ENCODE measurements at regions not wholly inside any gene's neighbourhood (a gene's known extent, or its start where the extent isn't known, plus 50 kb on each side); places are given as distances from the start of the nearest gene placed in this dataset.
"Not testable (repeated sequence)": the region's sequence is repeated elsewhere in the genome, so short reads cannot be mapped to it uniquely, and the experiment has no call there.

GRCh38 chr3:106398891-106399600 lies 530.2 kb upstream of the CBLB start:
- no peak for DNase-seq (ENCODE audit: low read depth in 2 of 2)

DNA sequence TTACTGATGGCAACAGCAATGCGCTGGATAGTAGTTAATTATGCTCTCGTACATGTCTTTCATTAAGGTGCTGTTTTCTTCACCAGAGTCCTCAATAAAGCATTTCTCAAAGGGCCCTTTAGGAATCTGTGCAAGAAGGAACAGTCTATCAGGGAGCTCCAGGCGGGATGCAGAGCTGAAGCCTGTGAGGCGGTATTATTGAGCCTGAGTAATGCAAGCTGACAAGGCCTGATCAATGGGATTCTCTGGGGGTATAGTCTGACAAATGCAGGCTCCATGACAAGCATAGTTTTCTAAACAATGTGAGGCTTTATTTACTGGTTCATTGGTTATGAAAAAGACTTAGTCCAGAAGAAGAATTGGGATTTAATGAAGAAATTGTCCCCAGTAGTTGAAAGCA lies 530.9 kb upstream of the CBLB start:
- no peak for DNase-seq (ENCODE audit: low read depth in 2 of 2)

DNA sequence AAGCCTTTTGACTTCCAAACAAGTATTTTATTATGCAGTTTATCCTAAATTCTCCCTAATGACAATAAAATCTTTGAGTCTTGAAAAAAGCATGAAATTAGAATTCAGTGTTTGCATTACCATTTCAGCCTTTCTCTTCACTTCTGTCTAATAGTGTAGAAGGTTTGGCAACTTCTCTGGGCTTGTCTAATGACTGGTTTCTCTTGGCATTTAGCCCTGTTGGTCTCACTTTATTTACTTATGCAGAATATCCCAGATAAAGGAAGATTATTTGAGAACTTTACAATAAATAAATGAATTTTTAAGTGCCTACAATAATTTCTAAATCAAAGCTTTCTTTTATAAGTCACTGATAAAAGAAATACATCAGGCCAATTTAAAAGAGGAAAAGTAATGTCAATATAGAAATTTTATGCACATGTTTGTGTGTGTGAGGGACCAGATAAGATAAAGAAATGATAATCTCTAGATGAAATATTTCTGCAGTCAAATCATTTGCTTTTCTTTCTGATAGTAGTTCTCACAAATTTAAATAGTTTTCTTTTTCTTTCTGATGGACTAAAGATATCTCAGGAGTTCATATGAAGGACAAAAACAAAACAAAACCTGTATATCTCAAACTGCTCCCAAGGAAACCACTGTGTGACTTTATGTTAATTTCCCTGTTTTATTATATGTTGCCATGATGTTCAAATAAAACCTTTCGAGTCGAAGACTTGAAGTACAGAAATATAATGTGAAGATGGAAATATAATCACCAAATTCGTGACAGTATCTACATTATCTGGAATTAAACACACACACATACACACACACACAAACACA lies 533.1 kb upstream of the CBLB start:
- no peak for DNase-seq (ENCODE audit: low read depth in 2 of 2)

- DNase-seq (ENCODE audit: low read depth in 2 of 2), result no peak
Observed at GRCh38 chr3:106403371-106404145, 534.7 kb upstream of the CBLB start.

- no peak for DNase-seq (ENCODE audit: low read depth in 2 of 2)
Observed at GRCh38 chr3:106413683-106414082, 544.9 kb upstream of the CBLB start.

GRCh38 chr3:106420628-106421027 lies 551.8 kb upstream of the CBLB start:
- no peak for DNase-seq (ENCODE audit: low read depth in 2 of 2)

GRCh38 chr3:106421426-106421825 lies 552.6 kb upstream of the CBLB start:
- DNase-seq (ENCODE audit: low read depth in 2 of 2), result no peak

- DNase-seq (ENCODE audit: low read depth in 2 of 2), result no peak
Observed at GRCh38 chr3:106421909-106422308, 553.1 kb upstream of the CBLB start.

DNA sequence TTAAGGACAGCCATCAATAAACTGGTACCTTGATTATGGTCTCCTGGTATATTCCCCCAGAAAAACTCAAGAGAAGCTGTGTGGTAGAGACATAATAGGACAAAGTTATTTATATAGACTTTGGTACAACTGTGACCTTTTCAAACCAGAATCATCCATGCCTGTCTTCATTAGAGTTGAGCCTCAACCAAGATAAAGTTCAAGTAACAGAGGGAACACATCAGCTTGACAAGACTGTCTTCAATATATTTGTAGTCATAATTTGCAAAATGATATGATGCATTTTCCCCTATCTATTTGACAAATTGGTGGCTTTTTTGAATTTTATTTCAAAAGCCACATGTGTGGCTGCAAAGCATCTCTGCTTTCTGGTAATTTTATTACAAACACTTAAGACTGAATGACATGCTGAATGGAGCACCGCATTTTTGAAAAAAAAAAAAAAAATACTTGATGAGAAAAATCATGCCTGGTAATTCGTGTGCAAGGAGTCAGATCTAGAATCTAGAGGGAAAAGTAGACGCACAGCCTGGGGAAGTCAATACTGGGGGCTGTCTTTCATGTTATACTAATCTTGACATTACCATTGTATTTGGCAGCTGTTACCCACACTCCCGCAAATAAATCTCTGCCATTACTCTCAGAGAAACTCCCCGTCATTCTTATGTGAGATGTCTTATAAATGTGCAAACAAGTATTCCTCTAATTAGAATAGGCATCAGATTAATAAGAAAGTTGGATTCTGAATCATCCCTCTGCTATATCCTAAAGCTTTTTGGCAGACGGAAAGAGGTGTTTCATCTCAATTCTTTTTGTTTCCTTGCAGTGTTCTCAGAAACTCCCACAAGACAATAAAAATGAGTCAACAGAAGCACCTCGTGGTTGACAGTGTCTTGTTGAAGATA lies 554.8 kb upstream of the CBLB start:
- DNase-seq (ENCODE audit: low read depth in 2 of 2), result no peak

- DNase-seq (ENCODE audit: low read depth in 2 of 2), result no peak
Observed at GRCh38 chr3:106425026-106425425, 556.2 kb upstream of the CBLB start.

DNA sequence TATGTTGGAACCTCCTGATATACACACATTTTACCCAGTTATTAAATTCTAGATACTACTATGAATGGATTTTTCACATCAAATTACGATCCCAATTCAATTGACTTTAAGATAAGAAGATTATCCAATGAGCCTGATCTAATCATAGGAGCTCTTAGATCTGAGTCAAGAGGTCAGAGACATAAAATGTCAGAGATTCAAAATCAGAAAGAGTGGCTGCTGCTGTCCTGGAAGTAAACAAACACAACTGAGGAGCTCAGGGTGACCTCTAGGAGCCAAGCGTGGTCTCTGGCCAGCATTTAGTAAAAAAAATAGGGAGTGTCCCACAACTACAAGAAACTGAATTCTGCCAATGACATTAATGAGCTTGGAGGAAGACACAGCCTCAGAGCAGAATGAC lies 557.1 kb upstream of the CBLB start:
- no peak for DNase-seq (ENCODE audit: low read depth in 2 of 2)

DNA sequence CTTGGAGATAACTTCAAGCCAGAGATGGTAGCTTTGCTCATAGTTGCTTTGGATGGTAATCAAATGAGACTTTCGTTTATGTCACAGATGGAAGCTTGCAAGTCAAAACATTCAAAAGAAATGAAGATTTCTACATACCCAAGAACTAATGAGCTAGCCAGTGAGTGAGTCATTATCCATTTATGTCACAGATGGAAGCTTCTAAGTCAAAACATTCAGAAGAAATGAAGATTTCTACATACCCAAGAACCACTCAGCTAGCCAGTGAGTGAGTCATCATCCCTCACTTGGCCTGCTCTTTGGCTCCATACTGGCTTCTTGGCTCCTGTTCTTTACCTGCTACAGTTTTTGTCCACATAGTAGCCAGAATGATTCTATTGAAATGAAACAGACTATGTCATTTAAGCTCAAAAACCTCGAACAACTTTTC lies 559.8 kb upstream of the CBLB start:
- no peak for DNase-seq (ENCODE audit: low read depth in 2 of 2)

DNA sequence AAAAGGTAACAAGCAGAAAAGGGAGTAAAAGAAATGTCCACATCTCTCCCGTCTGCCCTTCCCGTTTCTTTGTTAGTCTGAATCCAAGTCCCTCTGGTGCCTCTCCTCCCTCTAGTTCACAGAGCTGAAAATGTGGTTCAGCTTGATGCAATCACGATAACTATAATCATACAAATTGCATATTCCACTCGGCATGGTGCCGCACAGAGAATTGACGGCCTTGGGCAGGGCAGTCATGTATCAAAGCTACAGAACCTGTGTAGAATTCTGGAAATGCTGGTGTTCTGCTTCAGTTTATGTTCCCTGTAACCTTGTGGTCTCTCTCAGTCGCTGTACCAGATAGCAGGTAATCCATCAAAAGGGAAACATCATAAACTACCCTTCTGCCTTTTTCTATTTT lies 562.9 kb upstream of the CBLB start:
- no peak for DNase-seq (ENCODE audit: low read depth in 2 of 2)

DNA sequence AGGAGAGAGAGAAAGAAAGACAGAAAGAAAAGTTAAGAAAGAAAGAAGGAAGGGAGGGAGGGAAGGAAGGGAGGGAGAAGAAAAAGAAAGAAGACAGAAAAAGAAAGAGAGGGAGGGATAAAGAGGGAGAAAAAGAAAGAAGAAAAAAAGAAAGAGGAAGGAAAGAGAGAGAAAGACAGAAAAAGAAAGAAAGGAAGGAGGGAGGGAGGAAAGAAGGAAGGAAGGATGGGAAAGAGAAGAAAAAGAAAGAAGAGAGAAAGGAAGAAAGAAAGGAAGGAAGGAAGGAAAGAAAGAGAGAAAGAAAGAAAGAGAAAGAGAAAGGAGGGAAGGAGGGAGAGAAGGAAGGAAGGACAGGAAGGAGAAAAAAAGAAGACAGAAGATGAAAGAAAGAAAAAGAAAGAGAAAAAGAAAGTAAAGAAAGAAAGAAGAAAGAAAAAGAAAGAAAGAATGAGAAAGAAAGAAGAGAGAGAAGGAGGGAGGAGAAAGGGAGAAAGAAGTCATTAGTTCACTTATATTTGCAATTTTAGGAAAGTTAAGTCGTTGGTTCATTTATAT lies 567.2 kb upstream of the CBLB start:
- DNase-seq (ENCODE audit: low read depth in 2 of 2), result no peak

GRCh38 chr3:106438887-106439286 lies 570.1 kb upstream of the CBLB start:
- DNase-seq (ENCODE audit: low read depth in 2 of 2), result no peak

- no peak for DNase-seq (ENCODE audit: low read depth in 2 of 2)
Observed at GRCh38 chr3:106440672-106441071, 571.9 kb upstream of the CBLB start.

DNA sequence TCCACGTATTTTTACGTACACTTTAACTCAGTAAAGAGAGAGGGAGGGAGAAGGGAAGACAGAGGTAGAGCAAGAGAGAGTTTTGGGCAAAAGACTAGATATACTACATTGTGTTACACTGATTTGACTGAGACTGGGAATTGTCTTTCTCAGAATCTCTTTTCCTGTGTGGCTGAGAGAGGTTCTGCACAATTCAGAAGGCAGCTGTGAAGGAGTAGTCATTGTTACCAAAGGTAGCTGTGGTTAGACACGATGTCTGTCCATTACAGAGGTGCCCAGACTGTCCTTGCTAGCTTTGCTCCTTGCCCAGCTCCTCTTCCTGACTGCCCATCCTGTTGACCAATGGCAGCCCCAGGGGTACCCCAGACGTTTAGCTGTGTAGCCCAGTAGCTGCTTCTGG lies 577.5 kb upstream of the CBLB start:
- DNase-seq (ENCODE audit: low read depth in 2 of 2), result no peak

DNA sequence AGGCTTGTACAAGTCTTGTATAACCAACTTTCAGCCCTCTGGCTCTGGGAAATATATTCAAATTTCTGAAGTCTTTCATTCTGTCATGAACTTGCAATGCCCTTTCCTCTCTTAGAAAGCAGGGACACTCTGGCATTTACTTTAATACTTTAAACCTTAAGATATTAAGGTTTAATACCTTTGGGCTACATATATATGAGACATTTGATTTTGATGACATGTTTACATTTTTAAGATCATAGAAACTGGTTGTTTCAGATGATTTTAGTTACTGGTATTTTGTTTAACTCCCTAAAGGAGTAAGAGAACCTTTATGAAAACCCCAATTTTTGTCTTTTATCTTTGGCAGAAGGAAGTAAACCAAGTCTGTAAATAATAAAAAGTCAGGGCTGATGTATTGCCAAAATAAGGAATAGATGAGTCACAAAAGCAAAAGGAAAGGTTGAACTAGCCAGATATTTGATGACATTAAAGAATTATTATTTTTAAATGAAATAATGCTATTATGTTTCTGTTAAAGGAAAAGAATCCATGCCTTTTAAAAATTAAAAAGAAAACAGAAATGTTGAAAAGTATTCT lies 579.0 kb upstream of the CBLB start:
- no peak for DNase-seq (ENCODE audit: low read depth in 2 of 2)

DNA sequence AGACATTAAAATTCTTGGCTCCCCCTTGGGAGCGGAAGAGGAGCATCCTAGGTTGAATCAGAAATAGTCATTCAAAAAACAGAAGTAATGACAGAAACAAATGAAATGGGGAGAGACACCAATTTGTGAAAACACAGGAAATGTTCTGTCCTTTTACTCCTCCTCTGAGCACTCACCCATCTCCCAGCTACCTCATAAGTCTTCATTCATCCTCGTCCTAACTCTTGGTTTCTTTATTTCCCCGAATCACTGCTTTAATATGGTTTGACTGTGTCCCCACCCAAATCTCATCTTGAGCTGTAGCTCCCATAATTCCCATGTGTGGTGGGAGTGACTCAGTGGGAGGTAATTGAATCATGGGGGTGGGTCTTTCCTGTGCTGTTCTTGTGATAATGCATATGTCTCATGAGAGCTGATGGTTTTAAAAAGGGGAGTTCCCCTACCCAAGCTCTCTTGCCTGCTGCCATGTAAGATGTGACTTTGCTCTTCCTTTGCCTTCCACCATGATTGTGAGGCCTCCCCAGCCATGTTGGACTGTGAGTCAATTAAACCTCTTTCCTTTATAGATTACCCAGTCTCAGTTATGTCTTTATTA lies 579.7 kb upstream of the CBLB start:
- not testable (repeated sequence) for DNase-seq (ENCODE audit: low read depth in 2 of 2)

GRCh38 chr3:106452096-106452495 lies 583.3 kb upstream of the CBLB start:
- no peak for DNase-seq (ENCODE audit: low read depth in 2 of 2)
